IPS DF 19.7 (cell line): ENCODE measurements at regions not wholly inside any gene's neighbourhood (a gene's known extent, or its start where the extent isn't known, plus 50 kb on each side); places are given as distances from the start of the nearest gene placed in this dataset.

Experiments used
- DNase-seq: peaks from one replicate; pipeline ENCODE4 v3.0.0-alpha.2; 2013; ENCODE audit warnings: low read depth, low spot score

- DNase-seq, result no peak
Measured at GRCh38 chr12:66962290-66962689, 283.4 kb upstream of the GRIP1 start.

GRCh38 chr12:66963901-66964300 is 285.0 kb upstream of the GRIP1 start:
- no peak for DNase-seq

GRCh38 chr12:66964629-66965028 is 285.8 kb upstream of the GRIP1 start:
- no peak for DNase-seq

- DNase-seq, result no peak
Measured at GRCh38 chr12:66965621-66966020, 286.7 kb upstream of the GRIP1 start.

GRCh38 chr12:66971816-66972215 is 292.9 kb upstream of the GRIP1 start:
- no peak for DNase-seq

- DNase-seq, result no peak
Measured at GRCh38 chr12:66976526-66976925, 292.6 kb upstream of the CAND1 start.

GRCh38 chr12:66978802-66979201 is 290.4 kb upstream of the CAND1 start:
- no peak for DNase-seq

- DNase-seq, result no peak
Measured at GRCh38 chr12:66979251-66979650, 289.9 kb upstream of the CAND1 start.

GRCh38 chr12:66984077-66984476 is 285.1 kb upstream of the CAND1 start:
- DNase-seq, result no peak

GRCh38 chr12:66984962-66985361 is 284.2 kb upstream of the CAND1 start:
- no peak for DNase-seq

GRCh38 chr12:66999141-66999540 is 270.0 kb upstream of the CAND1 start:
- DNase-seq, result no peak

GRCh38 chr12:67001251-67001650 is 267.9 kb upstream of the CAND1 start:
- no peak for DNase-seq

GRCh38 chr12:67002720-67003119 is 266.4 kb upstream of the CAND1 start:
- no peak for DNase-seq

- DNase-seq, result no peak
Measured at GRCh38 chr12:67006610-67007009, 262.5 kb upstream of the CAND1 start.

GRCh38 chr12:67014642-67015041 is 254.5 kb upstream of the CAND1 start:
- no peak for DNase-seq

- DNase-seq, result peak; percentile 38
Measured at GRCh38 chr12:67018105-67018504, 251.1 kb upstream of the CAND1 start.

GRCh38 chr12:67019070-67019469 is 250.1 kb upstream of the CAND1 start:
- no peak for DNase-seq

GRCh38 chr12:67025543-67026114 is 243.5 kb upstream of the CAND1 start:
- DNase-seq, result no peak

GRCh38 chr12:67026487-67027246 is 242.5 kb upstream of the CAND1 start:
- DNase-seq, result no peak

GRCh38 chr12:67028529-67028928 is 240.6 kb upstream of the CAND1 start:
- DNase-seq, result no peak

GRCh38 chr12:67034110-67034879 is 234.9 kb upstream of the CAND1 start:
- DNase-seq, result no peak

GRCh38 chr12:67035121-67035520 is 234.0 kb upstream of the CAND1 start:
- no peak for DNase-seq

GRCh38 chr12:67038486-67038885 is 230.7 kb upstream of the CAND1 start:
- DNase-seq, result no peak
